SK-N-SH (cell line): ENCODE measurements at regions not wholly inside any gene's neighbourhood (a gene's known extent, or its start where the extent isn't known, plus 50 kb on each side); places are given as distances from the start of the nearest gene placed in this dataset.

Experiments used
- CTCF ChIA-PET: fragments of 300-600, 350-600 bp; formaldehyde crosslinking; extraction: SDS; loops from one replicate; lab custom pipeline; 2021; lab: Yijun Ruan, JAX
- POLR2A ChIA-PET: fragments of 350-600 bp; sonication (Branson Sonifier 250); formaldehyde crosslinking; extraction: SDS; loops from one replicate; lab custom pipeline; 2020; ENCODE audit warnings: antibody characterized with exemption, inconsistent platforms; lab: Yijun Ruan, JAX
- DNase-seq: peaks from one replicate; pipeline ENCODE4 v3.0.0; 2012
- H2AFZ ChIP-seq: fragments of 200-600 bp; sonication (generic); 2 replicates; pipeline ENCODE4 v1.8.1; 2016; ENCODE audit warnings: antibody characterized with exemption, mild to moderate bottlenecking, low read depth
- H3F3A ChIP-seq: fragments of 200-600 bp; sonication (generic); replicated peaks from 2 replicates; pipeline ENCODE3; 2016; ENCODE audit warnings: antibody characterized with exemption, mild to moderate bottlenecking; ENCODE audit not compliant: insufficient read depth
- H3K27ac ChIP-seq, 2 experiments: fragments of 200-500 bp in 1 of 2; fragments of 200-600 bp in 1 of 2; sonication (Bioruptor generic) in 1 of 2; sonication (generic), shearing (Covaris generic) in 1 of 2; 2 replicates each; pipeline versions ENCODE4 v1.5.1 to v1.6.1; 2014 to 2016; ENCODE audit warnings: low read depth in 2 of 2, inconsistent platforms in 1 of 2, low read length in 1 of 2, mild to moderate bottlenecking in 1 of 2, mixed read lengths in 1 of 2
- H3K27me3 ChIP-seq: fragments of 200-600 bp; sonication (generic), shearing (Covaris generic); 2 replicates; pipeline ENCODE4 v1.6.1; 2016; ENCODE audit warnings: mixed run types; ENCODE audit not compliant: insufficient read depth
- H3K36me3 ChIP-seq, 2 experiments: fragments of 200-500 bp in 1 of 2; fragments of 200-600 bp in 1 of 2; sonication (Bioruptor generic) in 1 of 2; sonication (generic) in 1 of 2; replicated peaks in 1 of 2; 2 replicates each; pipeline versions ENCODE3 to v1.5.1; 2014 to 2016; ENCODE audit warnings: low read length in 1 of 2, mild to moderate bottlenecking in 1 of 2; ENCODE audit not compliant: insufficient read depth in 2 of 2, control insufficient read depth in 1 of 2
- H3K4me1 ChIP-seq, 2 experiments: fragments of 200-500 bp in 1 of 2; fragments of 200-600 bp in 1 of 2; sonication (Bioruptor generic) in 1 of 2; sonication (generic), shearing (Covaris generic) in 1 of 2; 2 replicates each; pipeline versions ENCODE4 v1.5.1 to v1.6.1; 2014 to 2016; ENCODE audit warnings: low read depth in 1 of 2, low read length in 1 of 2, mixed run types in 1 of 2; ENCODE audit not compliant: insufficient read depth in 2 of 2, control insufficient read depth in 1 of 2
- H3K4me2 ChIP-seq: fragments of 200-600 bp; sonication (generic), shearing (Covaris generic); 2 replicates; pipeline ENCODE4 v1.6.1; 2017; ENCODE audit warnings: mixed run types
- H3K4me3 ChIP-seq, 2 experiments: fragments of 200-500 bp in 1 of 2; fragments of 200-600 bp in 1 of 2; sonication (Bioruptor generic) in 1 of 2; sonication (generic), shearing (Covaris generic) in 1 of 2; 2 replicates each; pipeline versions ENCODE4 v1.5.1 to v1.8.1; 2014 to 2016; ENCODE audit warnings: low read depth in 2 of 2, inconsistent platforms in 1 of 2, low read length in 1 of 2, mild to moderate bottlenecking in 1 of 2, mixed read lengths in 1 of 2, moderate library complexity in 1 of 2
- H3K79me2 ChIP-seq: fragments of 200-600 bp; sonication (generic); 2 replicates; pipeline ENCODE4 v1.8.1; 2017; ENCODE audit warnings: mild to moderate bottlenecking; ENCODE audit not compliant: insufficient read depth
- H3K9ac ChIP-seq: fragments of 200-600 bp; sonication (generic); 2 replicates; pipeline ENCODE4 v1.6.1; 2017; ENCODE audit warnings: mixed run types
- H3K9me2 ChIP-seq: fragments of 200-600 bp; sonication (generic); 2 replicates; pipeline ENCODE4 v1.6.1; 2017; ENCODE audit warnings: mixed run types
- H3K9me3 ChIP-seq: fragments of 200-600 bp; sonication (generic); 2 replicates; pipeline ENCODE4 v1.6.1; 2017; ENCODE audit warnings: mixed run types, mild to moderate bottlenecking, moderate library complexity
- H4K20me1 ChIP-seq: fragments of 200-600 bp; sonication (generic); 2 replicates; pipeline ENCODE4 v1.6.1; 2017; ENCODE audit warnings: mild to moderate bottlenecking, mixed run types; ENCODE audit not compliant: insufficient read depth
- CHD2 ChIP-seq: fragments of 150-350 bp; IDR thresholded peaks from 2 replicates; pipeline ENCODE4 v1.6.1; 2018; ENCODE audit warnings: low read length; ENCODE audit not compliant: partially characterized antibody
- EP300 ChIP-seq, 2 experiments: IDR thresholded peaks; 2 replicates each; pipeline versions ENCODE4 v1.4.0 to v1.6.1; 2012; ENCODE audit warnings: borderline replicate concordance in 1 of 2, low read depth in 1 of 2, low read length in 1 of 2
- FOSL2 ChIP-seq: IDR thresholded peaks from 2 replicates; pipeline ENCODE4 v1.4.0; 2012; ENCODE audit warnings: low read depth, mild to moderate bottlenecking, moderate library complexity, borderline replicate concordance
- FOXM1 ChIP-seq: IDR thresholded peaks from 2 replicates; pipeline ENCODE4 v1.4.0; 2012; ENCODE audit warnings: low read depth, mild to moderate bottlenecking
- GABPA ChIP-seq: IDR thresholded peaks from 2 replicates; pipeline ENCODE4 v1.4.0; 2012; ENCODE audit warnings: low read depth, mild to moderate bottlenecking
- GATA2 ChIP-seq: sonication (generic); formaldehyde crosslinking; IDR thresholded peaks from 2 replicates; pipeline ENCODE4 v1.5.0; 2020; ENCODE audit warnings: mild to moderate bottlenecking, missing genetic modification reagents
- IRF3 ChIP-seq: fragments of 150-350 bp; IDR thresholded peaks from 2 replicates; pipeline ENCODE4 v1.6.1; 2016; ENCODE audit warnings: mild to moderate bottlenecking, low read depth, low read length
- MAX ChIP-seq: IDR thresholded peaks from 2 replicates; pipeline ENCODE4 v1.4.0; 2012; ENCODE audit warnings: low read depth
- MEF2A ChIP-seq: IDR thresholded peaks from 2 replicates; pipeline ENCODE4 v1.4.0; 2012; ENCODE audit warnings: low read depth, borderline replicate concordance
- MXI1 ChIP-seq: IDR thresholded peaks from 2 replicates; pipeline ENCODE4 v1.6.1; 2012; ENCODE audit warnings: mild to moderate bottlenecking, low read depth, low read length, improper control_type of control experiment
- NRF1 ChIP-seq: IDR thresholded peaks from 2 replicates; pipeline ENCODE4 v1.6.1; 2012; ENCODE audit warnings: low read depth, mild to moderate bottlenecking, low read length
- PBX3 ChIP-seq: IDR thresholded peaks from 2 replicates; pipeline ENCODE4; 2012
- POLR2AphosphoS5 ChIP-seq: IDR thresholded peaks from 2 replicates; pipeline ENCODE4 v1.6.1; 2012; ENCODE audit warnings: low read depth, low read length
- RCOR1 ChIP-seq: fragments of 150-350 bp; IDR thresholded peaks from 2 replicates; pipeline ENCODE4 v1.6.1; 2017; ENCODE audit warnings: antibody characterized with exemption, low read length
- RXRA ChIP-seq: IDR thresholded peaks from 2 replicates; pipeline ENCODE4 v1.4.0; 2012; ENCODE audit warnings: low read depth, mild to moderate bottlenecking, borderline replicate concordance
- SIN3A ChIP-seq: IDR thresholded peaks from 2 replicates; pipeline ENCODE4 v1.6.1; 2012; ENCODE audit warnings: low read depth, mild to moderate bottlenecking, low read length, moderate library complexity, borderline replicate concordance
- SMC3 ChIP-seq: IDR thresholded peaks from 2 replicates; pipeline ENCODE4 v1.6.1; 2012; ENCODE audit warnings: low read depth, low read length, improper control_type of control experiment
- USF1 ChIP-seq: IDR thresholded peaks from 2 replicates; pipeline ENCODE4 v1.4.0; 2012; ENCODE audit warnings: low read depth, borderline replicate concordance
- ZBTB33 ChIP-seq: IDR thresholded peaks from 2 replicates; pipeline ENCODE4 v1.4.0; 2012; ENCODE audit warnings: low read depth, borderline replicate concordance
- WGBS: methylation state at CpG from one replicate; pipeline ENCODE4 v1.1.6; 2017; ENCODE audit warnings: low lambda C conversion rate; 5-methylcytosine and 5-hydroxymethylcytosine counted together

- H3F3A ChIP-seq = no peaks in the 10 kb centered on the region
- no peaks in the 10 kb centered on the region for H4K20me1 ChIP-seq
- no peak overlapping the region for H2AFZ ChIP-seq
- no peak overlapping the region for H3K9ac ChIP-seq
- no peaks in the 10 kb centered on the region for H3K79me2 ChIP-seq
- H3K4me2 ChIP-seq = no peak overlapping the region
- CTCF ChIA-PET = interaction anchor here (0.7 to 1.4 kb wide), 4 partner anchors 13 to 90 kb away, joined by 3 to 4 read pairs (median 3); no protein-coding TSS in a partner anchor
- no peak overlapping the region for H3K4me3 ChIP-seq
- TF ChIP-seq MEF2A (no peak), RCOR1 (no peak), PBX3 (no peak)
- TF ChIP-seq, all 33 proteins: peak for 0
- Histone ChIP-seq H3K36me3 (no peaks in the 10 kb centered on the region), H3K27me3 (peaks cover 16% of the 10 kb centered on the region; the same call in 1 of the 2 replicates), H3K4me1 (peaks cover 0 to 5% of the 10 kb centered on the region in 2 experiments; a peak in 1 of 4 replicates), H3K9me2 (no peaks in the 10 kb centered on the region), H3K27ac (no peak overlapping the region), H3K9me3 (no peaks in the 10 kb centered on the region)
- 41% methylated on average over 6 of the region's 8 CpGs for WGBS
- no peak for DNase-seq
- POLR2A ChIA-PET = no interaction called here
These were observed 98.4 kb upstream of the LINGO1 start for GRCh38 chr15:77731067-77731466.

GRCh38 chr15:77727635-77728304 is 95.1 kb upstream of the LINGO1 start:
- Histone ChIP-seq H3K4me1 (peaks cover 0 to 5% of the 10 kb centered on the region in 2 experiments; a peak in 1 of 4 replicates), H3F3A (no peaks in the 10 kb centered on the region), H3K9me3 (no peaks in the 10 kb centered on the region), H3K36me3 (no peaks in the 10 kb centered on the region), H3K27me3 (peaks cover 7% of the 10 kb centered on the region; the same call in 1 of the 2 replicates), H3K4me3 (no peak overlapping the region), H2AFZ (no peak overlapping the region), H3K4me2 (no peak overlapping the region), H3K27ac (no peak overlapping the region), H3K9me2 (no peaks in the 10 kb centered on the region), H3K9ac (no peak overlapping the region), H4K20me1 (no peaks in the 10 kb centered on the region), H3K79me2 (no peaks in the 10 kb centered on the region)
- 69% methylated on average over 5 of the region's 7 CpGs for WGBS
- no peak for DNase-seq
- TF ChIP-seq MEF2A (no peak), USF1 (no peak), FOSL2 (no peak), SIN3A (no peak), RXRA (no peak), ZBTB33 (no peak), EP300 (IDR thresholded peaks at IDR 0.05; ENCODE audit: borderline replicate concordance in 1 of 2, low read depth in 1 of 2, low read length in 1 of 2) (no peak), CHD2 (no peak), POLR2AphosphoS5 (no peak), RCOR1 (no peak), GABPA (no peak), NRF1 (no peak), MXI1 (no peak), IRF3 (no peak), SMC3 (no peak), FOXM1 (no peak), GATA2 (CRISPR knock-in tag) (no peak), MAX (no peak)
- ChIA-PET CTCF (interaction anchor here (2.1 kb wide), 1 partner anchor 94 kb away, joined by 9 read pairs; no protein-coding TSS in a partner anchor), POLR2A (no interaction called here)
